HS-27A (cell line): ENCODE measurements at regions not wholly inside any gene's neighbourhood (a gene's known extent, or its start where the extent isn't known, plus 50 kb on each side); places are given as distances from the start of the nearest gene placed in this dataset.

Source experiments
- DNase-seq: peaks from one replicate; pipeline ENCODE4 v3.0.0-alpha.2; 2012; ENCODE audit warnings: low read depth, missing footprints

DNA sequence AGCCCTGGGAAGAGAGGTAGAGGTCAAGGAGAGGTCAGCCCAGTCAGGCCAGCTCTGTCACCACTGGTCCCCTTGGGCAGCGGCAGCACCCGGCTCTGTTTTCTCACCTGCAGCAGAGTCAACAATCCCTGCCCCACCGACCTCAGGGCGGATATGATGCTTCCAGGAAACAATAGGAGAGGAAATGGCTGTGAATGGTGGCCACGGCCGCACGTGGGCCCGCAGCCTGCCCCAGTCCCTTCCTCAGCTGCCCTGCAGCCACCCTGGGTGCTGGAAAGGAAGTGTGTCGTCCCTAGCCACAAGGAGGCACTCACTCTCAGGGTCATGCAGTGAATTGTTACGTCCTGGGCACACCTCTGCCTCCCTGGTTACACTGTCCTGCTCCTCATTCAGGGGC is 92.5 kb upstream of the ENPP6 start:
- DNase-seq, result no peak

DNA sequence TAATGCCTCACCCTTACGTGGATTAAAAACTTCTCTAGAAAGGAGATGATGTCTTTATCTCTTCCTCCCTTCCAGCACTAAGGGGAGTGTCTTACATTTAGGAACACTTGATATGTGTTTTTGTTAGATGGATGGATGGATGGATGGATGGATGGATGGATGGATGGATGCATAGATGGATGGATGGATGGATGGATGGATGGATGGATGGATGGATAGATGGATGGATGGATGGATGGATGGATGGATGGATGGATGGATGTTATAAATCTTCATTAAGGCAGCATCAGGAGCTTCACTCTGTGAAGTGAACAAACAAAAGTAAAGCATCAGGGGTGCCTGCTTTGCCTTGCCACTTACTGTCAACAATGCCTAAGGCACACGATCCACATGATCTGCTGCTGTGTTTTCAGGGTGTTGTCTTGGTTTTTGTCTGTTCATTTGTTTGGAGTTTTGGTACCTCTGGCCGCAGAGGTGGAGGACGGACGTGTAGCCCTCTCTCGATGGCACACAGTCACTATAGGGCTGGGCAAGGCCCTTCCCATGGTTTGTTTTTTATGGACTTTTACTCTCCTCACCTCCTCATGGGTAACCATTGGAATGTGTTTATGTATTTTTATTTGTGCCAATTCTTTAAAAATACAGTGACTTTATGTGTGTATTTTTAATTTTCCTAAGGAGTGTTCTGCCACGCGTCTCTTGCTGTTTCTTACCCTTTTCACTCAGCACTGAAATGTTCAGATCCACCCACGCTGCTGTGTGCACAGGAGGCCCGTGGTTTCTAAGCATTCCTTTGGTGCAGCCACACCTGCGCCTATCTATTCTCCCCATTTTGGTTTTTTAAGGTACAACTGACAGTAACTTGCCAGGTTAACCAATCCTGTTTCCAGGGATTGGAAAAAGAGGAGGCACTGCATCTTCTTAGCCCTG is 91.8 kb upstream of the ENPP6 start:
- DNase-seq, result no peak

DNA sequence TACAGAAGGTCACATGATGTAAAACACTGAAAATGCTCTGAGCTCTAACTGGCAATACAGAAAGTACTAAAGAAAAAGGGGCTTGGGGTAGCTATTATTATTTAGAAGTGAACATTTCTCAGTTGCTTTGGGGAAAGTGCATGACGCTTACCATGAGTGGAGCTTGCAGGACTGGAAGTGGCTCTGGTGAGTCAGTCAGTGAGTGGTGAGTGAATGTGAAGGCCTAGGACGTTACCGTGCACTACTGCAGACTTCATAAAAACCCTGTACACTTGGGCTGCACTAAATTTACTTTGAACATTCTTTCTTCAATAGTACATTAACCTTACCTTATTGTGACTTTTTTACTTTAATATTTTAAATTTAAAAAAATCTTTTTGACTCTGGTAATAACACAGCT is 89.3 kb upstream of the ENPP6 start:
- no peak for DNase-seq

DNA sequence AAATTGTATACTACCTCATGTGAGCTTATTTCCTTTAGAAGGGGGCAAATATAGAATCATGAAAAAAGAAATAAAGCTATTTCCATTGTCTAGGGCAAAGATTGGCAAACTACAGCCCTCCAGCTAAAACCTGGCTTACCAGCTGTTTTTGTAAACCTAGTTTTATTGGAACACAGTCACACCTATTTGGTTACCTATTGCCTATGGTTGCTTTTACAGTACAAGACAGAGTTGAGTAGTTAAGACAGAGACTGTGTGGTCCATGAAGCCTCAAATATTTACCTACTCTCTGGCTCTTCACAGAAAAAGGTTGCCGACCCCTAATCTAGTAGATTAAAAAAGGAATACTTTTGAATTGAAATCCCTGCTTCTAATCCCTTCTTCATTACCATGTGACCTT is 88.8 kb upstream of the ENPP6 start:
- no peak for DNase-seq

DNA sequence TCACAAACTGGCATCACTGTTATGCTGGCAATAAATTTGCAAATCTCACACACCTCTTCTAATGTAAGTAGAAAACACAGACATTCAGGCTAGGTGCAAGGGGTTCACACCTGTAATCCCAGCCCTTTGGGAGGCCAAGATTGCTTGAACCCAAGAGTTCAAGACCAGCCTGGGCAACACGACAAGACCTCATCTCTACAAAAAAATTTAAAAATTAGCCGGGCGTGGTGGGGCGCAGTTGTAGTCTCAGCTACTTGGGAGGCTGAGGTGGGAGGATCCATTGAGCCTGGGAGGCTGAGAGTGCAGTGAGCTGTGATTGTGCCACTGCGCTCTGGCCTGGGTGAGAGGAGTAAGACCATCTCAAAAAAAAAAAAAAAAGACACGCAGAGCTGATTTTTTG is 83.1 kb upstream of the ENPP6 start:
- DNase-seq, result no peak

DNA sequence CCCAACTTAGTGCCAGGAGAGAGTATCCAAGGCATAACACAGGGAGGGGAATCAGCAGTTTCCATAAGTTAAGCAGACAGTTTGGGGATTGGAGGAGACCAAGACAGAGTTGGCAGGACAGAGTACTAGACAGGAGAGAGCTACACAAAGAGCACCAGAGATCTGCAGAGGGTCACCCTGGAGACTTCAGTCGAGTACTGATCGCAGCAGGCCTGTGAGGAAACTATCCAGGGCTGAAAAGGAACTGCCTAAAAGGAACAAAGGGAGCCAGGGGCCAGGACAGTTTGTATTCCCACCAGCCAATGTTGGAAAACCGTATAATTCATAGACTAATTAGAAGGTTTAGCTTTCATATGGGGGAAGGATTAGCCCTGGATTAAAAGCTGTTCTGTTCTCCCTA is 80.6 kb upstream of the ENPP6 start:
- DNase-seq, result no peak

DNA sequence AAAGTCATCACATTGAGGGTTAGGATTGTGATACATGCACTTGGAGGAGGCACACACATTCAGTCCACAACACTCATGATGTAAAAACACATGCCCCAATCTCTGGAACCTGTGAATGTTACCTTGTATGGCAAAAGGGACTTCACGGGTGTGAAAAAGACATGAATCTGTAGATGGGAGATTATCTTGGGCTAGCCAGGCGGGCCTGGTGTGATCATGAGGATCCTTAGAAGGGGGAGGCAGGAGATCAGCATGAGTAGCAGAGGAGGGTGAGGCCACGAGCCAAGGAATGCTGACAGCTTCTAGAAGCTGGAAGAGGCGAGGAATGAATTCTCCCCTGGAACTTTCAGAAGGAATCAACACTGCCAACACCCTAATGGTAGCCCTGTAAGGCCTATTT is 77.5 kb upstream of the ENPP6 start:
- no peak for DNase-seq

DNA sequence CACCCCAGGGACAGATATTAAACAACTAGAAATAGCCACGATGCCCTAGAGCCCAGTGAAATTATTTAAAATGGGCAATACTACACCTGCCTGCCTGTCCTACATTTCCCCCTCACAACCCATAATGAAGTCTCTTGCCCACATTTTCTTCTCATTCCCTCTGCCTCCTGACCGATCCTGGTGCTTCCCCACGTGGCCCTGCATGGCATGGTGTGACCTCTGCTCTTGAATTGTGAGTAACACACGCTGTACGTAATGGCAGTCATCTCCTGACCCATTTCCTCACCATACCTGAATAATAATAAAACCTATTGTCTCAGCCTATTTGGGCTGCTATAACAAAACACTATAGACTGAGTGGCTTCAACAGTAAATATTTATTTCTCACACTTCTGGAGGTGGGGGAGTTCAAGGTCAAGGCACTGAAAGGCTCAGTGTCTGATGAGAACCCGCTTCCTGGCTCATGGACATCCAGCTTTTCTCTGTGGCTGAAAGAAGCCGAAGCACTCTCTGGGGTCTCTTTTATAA is 77.0 kb upstream of the ENPP6 start:
- DNase-seq, result no peak

DNA sequence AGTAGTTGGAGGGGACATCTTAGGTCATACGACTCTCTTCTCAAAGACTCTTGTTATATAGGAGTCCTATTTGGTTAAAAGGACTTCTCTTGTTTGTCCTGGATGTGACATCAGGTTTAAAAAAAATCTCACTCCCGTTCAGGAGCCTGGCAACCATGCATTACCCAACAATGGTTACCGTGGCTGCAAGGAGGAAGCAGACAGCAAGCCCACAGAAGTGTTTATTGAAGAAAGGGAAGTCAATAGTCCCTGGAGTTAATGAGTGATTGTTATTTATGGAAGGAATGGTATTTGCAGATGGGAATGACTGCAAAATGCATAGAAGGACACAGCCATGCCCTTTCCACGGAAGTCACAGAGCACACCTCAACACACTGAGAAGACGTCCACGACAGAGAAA is 75.9 kb upstream of the ENPP6 start:
- DNase-seq, result no peak

DNA sequence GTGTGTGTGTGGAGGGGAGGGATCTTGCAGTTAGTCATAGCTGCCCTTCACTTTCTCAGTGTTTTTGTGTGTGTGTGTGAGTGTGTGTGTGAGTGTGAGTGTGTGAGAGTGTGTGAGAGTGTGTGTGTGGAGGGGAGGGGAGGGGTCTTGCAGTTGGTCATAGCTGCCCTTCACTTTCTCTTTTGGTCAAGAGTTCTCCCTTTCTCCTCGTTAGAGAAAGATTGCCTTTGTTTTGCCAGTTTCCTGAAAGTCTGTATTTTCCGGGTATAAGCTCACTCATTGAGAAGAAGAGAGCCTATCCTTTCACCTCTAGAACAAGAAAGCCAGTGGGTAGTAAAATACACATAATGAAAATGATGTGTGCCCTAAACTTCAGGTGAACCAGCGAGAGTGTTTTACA is 75.2 kb upstream of the ENPP6 start:
- DNase-seq, result no peak

DNA sequence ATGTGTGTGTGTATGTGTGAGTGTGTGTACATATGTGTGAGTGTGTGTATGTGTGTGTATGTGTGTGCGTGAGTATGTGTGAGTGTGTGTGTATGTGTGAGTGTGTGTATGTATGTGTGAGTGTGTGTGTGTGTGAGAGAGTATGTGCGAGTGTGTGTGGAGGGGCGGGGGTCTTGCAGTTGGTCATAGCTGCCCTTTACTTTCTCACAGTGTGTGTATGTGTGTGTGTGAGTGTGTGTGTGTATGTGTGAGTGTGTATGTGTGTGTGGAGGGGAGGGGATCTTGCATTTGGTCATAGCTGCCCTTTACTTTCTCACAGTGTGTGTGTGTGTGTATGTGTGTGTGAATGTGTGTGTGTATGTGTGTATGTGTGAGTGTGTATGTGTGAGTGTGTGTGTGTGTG is 74.8 kb upstream of the ENPP6 start:
- DNase-seq, result no peak

DNA sequence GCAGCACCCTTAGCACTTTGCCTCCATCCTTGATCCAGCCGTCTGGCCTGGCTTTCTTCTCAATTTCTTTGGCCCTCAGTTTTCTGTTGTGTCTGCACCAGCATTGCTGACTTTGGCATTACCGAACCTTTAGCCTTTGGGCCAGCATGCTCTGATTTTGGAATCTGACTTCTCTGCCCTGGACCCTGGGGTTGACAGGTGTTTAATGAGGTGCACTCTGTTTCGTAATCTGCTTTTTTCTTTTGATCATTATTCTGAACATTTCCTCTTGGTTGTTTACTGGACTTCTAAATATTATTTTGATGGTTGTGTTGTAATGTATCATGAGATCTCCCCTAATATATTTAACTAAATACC is 71.5 kb upstream of the ENPP6 start:
- no peak for DNase-seq

DNA sequence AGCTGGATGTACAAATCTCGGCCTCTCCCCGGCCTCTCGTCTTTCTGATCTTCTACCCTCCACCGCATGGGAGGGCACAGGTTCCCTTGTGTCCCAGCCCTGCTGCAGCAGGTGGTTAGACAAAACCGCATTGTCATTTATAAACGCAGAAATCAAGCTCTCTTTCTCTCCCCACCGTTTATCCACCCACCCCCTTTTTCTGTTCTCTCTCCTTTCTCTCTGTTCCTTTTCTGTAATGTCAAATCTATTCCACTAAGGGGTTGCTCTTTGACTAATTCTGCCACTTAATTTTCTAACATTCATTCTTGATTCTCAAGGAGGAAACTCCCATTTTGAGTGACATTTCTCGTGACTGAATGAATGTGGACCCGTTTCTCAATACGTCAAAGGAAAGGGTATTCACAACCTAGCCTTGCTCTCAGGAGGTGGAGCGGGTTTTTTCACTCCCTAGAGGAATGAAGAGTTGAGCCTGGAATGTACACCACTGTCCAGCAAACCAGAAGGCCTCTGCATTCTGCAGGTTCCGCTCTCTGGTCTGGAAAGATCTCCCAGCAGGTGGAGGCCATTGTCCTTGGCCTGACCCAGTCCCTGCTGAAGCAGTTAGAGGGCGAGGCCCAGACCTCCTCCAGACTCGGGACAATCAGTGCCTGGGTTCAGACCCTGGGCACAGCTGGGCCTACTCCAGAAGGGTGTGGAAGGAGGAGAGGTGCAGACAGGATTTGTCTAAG is 70.9 kb upstream of the ENPP6 start:
- DNase-seq, result no peak

DNA sequence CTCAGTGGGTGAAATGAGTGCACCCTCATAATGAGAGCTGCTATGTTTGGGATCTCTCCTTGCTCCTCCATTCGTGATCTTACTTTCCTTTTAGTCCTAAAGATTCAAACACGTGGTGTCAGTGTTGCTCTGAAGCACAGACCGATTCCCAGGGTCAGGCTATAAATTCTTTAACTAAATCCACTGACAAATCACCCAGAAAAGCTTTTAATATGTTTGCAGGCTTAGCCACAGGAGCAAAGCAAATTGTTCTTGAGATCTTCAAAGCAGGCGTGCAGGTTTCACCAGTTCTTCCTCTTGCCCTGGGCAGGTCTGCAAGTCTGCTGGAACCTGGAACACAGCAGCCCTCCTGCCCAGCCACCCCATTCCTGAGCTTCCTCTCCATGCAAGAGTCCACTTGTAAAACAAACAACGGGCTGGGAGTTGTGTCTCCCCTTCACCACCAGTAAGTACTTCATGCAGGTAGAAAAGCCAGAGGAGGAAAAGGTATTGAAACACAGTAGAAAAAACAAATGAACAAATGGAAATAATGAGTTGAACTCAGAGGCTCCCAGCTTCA is 70.1 kb upstream of the ENPP6 start:
- DNase-seq, result no peak

DNA sequence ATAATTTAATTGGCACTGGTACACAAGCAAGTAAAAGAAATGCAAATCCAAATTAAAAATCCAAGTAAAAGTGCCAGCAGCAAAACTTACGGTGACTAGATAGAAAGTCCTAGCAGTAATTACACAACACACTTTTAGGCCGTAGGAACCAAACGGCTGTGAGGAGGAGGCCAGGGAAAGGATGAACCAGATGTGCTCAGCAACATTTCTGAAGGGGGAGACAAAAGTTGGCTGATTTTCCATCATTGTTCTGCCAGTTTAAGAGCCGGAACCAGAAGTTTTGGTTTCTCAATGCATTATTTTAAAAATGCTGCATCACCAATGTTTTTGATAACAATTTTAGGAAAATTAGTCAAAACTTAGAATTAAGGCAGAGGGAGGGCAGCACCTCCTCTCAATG is 68.7 kb upstream of the ENPP6 start:
- DNase-seq, result no peak

DNA sequence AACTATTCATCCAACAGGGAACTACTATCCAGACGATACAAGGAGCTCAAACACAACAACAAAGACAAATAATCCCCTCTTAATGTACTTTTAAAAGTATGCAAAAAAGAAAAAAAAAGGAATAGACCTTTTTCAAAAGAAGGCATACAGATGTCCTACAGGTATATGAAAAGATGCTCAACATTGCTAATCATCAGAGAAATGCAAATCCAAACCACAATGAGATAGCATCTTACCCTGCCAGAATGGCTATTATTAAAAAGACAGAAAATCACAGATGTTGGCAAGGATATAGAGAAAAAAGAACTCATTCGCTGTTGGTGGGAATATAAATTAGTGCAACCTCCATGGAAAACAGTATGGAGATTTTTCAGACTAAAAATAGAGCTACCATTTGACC is 67.1 kb upstream of the ENPP6 start:
- DNase-seq, result no peak

DNA sequence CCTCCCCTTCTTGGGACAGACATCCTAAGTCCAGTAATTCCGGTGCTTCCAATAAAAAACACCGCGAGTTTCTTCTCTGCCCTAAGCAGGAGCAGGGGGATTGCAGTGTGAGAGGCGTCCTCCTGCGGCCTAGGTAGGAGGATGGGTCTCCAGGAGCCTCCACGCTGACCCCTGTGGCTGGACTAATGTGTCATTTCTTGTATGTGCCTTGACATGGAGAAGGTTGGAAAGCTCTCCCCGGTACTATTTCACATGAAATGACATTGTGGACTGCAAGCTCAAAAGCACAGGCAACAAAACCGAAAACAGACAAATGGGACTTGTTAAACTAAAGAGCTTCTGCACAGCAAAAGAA is 66.6 kb upstream of the ENPP6 start:
- DNase-seq, result no peak

DNA sequence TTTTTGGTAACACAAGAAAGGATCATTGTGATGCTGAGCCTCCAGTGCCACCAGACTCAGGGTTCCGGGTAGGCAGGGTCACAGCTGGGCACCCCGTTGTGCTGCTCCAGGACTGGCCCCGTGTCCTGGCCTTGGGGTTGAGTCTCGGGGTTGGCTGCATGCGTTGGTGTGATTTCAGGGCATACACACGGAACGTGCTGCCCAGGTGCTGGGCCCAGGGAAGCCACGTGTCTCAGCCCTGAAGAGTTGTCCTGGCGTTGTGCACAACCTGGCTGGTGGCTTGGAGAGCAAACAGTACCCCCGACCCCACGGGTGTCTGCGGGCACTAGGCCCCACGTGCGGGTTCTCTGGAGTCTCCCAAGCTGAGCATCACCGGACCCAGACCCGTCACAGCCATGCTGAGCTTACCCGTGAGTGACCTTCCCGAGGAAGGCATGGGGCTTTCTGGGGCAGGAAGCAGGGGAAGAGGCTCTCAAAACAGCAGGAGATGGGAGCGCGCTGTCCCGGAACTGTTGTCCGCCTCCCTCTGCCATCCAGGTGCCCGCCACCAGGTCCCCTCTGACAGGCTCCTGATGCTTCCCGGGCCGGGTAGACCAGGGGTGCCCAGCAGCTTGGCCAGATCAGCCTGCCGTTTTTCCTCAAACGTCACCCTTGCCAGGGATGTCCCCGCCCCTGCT is 66.1 kb upstream of the ENPP6 start:
- no peak for DNase-seq

DNA sequence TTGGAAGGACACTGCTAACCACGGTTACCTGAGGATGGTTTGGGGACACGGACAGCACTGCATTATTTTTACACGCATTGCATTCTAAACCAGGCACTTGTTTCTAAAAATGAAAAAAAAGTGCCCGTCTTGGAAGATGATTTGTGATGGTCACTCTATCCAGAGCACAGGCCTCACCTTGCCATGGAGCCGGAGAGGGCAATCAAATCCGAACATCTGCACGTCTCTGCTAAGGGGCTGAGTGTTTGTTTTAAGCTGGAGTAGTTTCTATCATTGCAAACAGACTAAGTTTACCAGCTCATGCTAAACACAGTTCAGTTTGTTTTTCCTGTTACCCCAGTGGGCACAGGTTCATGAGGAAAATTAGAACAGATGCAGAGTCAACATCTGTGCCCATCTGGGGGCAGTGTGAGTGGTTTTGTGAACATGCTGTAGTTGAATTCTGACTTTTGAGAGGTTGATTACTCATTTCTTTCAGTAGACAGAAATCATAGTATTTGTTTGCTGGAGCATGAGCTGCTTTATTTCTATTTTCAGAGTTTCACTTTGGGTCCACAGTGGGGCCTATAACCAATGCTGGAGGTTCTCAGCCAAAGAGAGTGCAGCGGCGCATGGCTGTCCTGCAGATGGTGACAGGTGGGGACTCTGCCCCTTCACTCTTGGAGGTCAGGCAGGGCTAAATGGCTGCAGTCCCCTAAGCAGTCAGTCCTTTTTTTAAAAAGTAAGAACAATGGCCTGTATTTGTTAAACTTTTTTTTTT is 65.4 kb upstream of the ENPP6 start:
- DNase-seq, result no peak

DNA sequence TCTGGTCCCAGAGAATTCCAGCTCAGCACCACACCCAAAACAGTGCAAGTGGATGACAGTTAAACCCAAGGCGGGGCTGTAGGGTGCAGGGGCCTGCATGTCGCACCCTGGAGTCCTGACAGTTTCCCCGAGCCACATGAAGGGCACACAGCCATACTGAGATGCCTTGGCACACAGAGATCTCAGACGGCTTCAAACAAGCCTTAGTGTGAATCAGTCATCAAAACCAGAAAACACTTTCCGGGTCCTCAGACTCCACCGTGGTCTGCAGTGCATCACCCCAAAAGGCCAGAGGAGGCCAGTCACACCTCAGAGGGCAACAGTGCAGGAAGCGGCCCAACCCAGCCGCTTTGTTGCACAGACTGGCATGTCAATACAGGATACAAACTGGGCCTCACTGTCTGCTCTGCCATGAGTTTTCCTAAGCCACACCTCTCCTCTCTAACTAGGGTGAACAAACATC is 64.6 kb upstream of the ENPP6 start:
- no peak for DNase-seq

DNA sequence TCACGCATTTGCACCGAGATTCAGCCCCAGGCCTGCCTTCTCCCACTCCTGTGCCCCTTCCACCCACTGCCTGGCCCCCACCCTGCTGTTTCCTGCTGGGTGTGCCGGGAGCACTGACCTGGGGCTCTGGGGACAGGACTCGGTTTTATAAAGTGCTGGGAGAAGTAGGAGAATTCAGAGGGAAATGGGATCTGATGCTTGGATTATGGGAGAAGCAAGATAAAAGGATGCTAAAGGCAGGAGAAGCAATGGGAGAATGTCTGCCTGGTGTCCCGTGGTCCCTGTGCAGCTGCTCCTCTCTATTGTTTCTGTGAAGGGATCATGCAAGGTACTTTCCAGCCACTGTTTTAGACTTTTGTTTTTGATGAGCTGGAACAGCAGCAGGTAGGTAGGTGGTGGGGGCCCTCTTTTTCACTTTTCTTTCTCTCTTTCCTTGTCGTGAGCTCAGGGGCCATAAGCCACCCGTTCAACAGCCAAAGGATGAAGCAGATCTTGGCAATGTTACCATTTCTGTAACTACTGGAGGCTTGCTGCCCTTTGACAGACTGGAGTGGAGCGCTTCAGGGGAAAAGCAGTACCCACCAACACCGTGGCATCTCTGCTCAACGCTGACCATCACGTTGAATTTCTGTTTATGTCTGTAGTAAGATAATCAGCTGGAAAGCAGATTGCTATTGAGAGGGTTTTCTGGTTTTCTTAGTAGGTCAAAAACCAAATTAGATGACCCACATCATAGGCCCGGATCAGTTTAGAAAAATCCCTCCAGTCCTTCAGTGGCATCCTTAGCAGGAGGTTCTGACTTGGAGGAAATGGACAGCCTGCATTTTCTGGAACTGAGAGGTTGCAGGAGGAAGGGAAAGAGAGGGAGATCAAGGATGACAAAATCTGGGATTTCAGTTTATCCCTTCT is 63.8 kb upstream of the ENPP6 start:
- no peak for DNase-seq
